GM12892 (cell line): ENCODE measurements at regions not wholly inside any gene's neighbourhood (a gene's known extent, or its start where the extent isn't known, plus 50 kb on each side); places are given as distances from the start of the nearest gene placed in this dataset.

ENCODE experiments used
- POLR2A ChIP-seq: IDR thresholded peaks from 2 replicates; pipeline ENCODE4 v1.6.1; 2011; ENCODE audit warnings: low read depth, low read length, control low read depth
- TAF1 ChIP-seq: IDR thresholded peaks from 2 replicates; pipeline ENCODE4 v1.6.1; 2011; ENCODE audit warnings: low read depth, mild to moderate bottlenecking, control low read depth, low read length, borderline replicate concordance

- TF ChIP-seq TAF1, result no peak
- no peak for TF ChIP-seq POLR2A
Measured at GRCh38 chr20:19027971-19028370, 184.5 kb upstream of the SLC24A3 start.
